GM23248 (cell line): ENCODE measurements at regions not wholly inside any gene's neighbourhood (a gene's known extent, or its start where the extent isn't known, plus 50 kb on each side); places are given as distances from the start of the nearest gene placed in this dataset.

Experiments
- EZH2 ChIP-seq: fragments of 200-600 bp; sonication (generic); IDR thresholded peaks from 2 replicates; pipeline ENCODE4 v1.6.1; 2018; ENCODE audit warnings: antibody characterized with exemption, mild to moderate bottlenecking; ENCODE audit not compliant: insufficient read depth, poor library complexity, severe bottlenecking
- EZH2phosphoT487 ChIP-seq: fragments of 200-600 bp; sonication (generic); IDR thresholded peaks from 2 replicates; pipeline ENCODE4 v1.6.1; 2018; ENCODE audit warnings: antibody characterized with exemption, moderate library complexity, mild to moderate bottlenecking, low read depth; ENCODE audit not compliant: insufficient read depth

DNA sequence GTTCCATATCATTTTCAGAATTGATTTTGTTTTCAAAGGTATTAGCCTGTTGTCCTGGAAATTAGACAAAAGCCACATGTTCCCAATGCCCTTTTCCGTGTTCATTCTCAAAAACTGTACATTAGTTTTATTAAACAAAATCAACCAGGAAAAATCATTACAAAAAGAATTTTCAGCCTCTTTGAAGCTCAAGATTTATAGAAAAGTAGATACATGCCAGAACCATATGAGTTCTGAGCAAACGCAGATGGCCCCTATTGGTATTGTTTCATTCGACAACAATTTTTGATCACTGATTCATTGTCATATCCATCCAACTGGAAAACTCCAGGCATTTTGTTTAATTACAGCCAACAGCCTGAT is 148.5 kb upstream of the GRAMD2B start:
- TF ChIP-seq EZH2 = no peak
- no peak for TF ChIP-seq EZH2phosphoT487
